ENCODE measurements at regions not wholly inside any gene's neighbourhood (a gene's known extent, or its start where the extent isn't known, plus 50 kb on each side); places are given as distances from the start of the nearest gene placed in this dataset.

DNA sequence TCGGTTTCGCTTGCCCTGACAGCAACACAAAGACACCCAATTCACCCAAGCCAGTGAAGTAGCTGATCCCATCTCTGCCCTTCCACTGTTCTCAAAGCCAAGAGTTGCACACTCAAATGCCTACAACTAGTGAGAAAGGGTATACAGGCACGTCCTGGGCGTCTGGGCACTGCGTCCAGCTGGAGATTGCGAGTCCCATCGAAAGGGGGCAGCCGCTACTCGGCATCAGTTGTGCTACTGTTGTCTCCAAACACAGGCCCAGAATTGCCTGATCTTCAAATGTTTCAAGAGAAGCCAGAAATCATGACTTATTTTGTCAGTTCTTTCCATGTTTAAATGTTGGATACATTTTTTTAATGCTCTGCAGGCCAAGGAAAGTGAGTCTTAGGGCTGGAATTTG lies 487.8 kb downstream of the BCOR start:
- no peak for DNase-seq (ENCODE audit: extremely low read depth in 1 of 2, low read depth in 1 of 2)

DNA sequence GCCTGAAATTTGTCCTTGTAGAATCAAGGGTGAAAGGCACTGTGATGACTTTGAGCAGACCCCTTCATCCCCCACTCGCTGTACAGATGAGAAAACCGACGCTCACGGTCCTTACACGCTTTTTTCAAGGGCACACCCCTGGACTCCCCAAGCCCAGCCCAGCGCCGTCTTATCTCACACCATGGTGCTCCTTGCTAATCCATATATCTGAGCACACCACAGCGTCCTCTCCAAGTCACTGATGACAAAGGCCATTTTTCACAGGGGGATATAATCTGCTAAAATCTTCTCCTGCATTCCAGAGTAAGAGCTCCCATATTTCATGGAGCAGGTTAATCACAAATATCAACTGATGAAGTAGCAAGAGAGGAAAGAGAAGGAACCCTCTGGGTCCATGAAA lies 486.3 kb downstream of the BCOR start:
- DNase-seq (ENCODE audit: extremely low read depth in 1 of 2, low read depth in 1 of 2): no peak

- DNase-seq (ENCODE audit: extremely low read depth in 1 of 2, low read depth in 1 of 2): no peak
Measured at GRCh38 chrX:39613482-39613995, 484.2 kb downstream of the BCOR start.

GRCh38 chrX:39613997-39614679 lies 483.6 kb downstream of the BCOR start:
- DNase-seq (ENCODE audit: extremely low read depth in 1 of 2, low read depth in 1 of 2): peak; percentile 44 to 67

DNA sequence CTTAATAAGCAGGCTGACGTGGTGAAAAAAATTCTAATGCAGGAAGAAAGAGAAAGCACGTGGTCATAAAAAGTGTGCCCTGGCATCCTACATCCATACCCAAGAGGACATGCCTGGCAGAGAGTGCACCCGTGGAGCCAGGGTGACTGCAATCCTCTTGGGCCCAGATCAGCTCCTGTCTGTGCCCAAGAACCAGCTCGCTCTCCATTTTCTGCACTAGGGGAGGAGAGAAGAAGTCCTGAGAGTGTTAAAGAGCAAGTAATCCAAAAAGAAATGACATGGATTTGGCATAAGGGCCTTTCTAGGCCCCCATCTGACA lies 483.1 kb downstream of the BCOR start:
- no peak for DNase-seq (ENCODE audit: extremely low read depth in 1 of 2, low read depth in 1 of 2)

DNA sequence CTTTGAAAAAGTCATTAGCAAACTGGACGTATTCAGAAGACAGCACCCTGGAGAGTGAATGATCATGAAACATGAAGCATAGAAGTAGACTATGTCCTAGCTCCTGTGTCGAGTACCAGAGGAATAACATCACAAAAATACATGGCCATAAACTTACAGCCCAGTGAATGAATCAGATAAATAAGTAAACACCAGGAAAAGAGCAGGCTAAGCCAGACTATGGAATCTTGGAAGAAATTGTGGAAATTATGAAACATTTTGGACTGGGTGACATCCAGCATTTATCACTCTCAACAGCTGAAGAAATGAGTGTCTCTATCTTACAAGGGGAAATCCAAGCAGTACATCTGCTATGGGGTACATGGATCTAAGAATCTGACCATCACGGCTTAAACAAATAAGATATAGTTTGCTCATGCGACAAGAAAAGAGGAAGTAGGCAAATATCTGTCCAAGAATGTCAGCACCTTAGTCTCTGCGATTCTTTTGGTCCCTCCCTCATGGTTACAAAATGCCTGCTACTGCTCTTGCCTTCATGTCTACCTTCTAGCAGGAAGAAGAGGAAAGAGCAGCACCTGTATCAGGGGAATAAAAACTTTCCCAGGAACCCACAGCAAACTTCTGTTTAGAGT lies 481.5 kb downstream of the BCOR start:
- DNase-seq (ENCODE audit: extremely low read depth in 1 of 2, low read depth in 1 of 2): no peak

GRCh38 chrX:39616731-39617130 lies 481.0 kb downstream of the BCOR start:
- no peak for DNase-seq (ENCODE audit: extremely low read depth in 1 of 2, low read depth in 1 of 2)

DNA sequence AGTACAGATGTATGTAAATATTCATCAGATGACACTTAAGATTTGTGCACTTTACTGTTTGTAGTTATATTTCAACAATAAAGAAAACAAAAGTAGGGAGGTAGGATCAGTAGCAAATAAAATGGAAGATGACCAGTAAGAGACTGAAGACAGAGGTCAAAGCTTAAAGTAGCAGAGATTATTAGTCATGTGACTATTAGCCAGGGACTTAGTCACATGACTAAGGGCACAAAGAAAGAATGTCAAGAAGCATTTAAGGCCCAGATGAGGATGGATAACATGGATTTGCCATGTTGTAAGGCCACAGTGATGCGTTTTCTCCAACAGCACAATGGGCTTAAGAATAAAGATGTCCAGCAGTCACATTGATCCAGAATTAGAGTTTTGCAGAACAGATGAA lies 479.6 kb downstream of the BCOR start:
- no peak for DNase-seq (ENCODE audit: extremely low read depth in 1 of 2, low read depth in 1 of 2)

DNA sequence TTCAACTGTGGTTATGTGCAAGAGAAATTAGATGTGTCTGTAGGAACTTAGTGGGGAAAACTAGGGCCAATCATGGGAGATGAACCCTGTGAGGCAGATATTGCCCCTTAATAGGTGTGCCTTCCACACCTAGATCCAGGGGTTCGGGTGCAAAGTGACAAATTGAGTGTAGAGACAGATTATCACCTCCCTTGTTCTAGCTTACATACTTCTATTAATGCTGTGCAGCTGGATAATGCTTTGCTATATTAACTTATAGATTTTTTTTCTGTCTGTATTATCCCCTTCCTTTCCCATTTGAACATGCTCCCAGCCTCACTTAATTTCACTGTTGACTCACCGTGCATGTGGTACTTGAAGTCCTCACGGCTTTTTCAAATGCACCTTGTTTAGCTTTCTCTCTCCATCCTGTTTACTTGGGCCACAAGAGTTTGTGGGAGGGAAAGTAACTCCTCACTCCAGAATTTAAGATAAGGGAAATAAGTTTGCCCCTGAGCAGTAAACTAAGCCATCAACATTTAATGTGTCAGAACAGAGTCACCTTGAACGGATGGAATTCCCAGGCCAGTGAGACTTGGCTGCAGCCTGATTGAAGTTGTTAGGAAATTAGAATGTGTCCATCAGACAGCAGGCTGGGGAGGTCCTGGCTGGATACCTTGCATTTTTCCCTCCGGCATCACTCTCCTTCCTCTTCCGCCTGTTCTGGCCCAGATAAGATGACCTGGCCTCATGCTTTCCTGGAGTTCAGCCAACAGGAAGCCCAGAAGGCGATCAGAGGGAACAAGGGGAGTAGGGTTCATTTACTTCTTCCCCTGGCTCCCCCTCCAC lies 478.4 kb downstream of the BCOR start:
- no peak for DNase-seq (ENCODE audit: extremely low read depth in 1 of 2, low read depth in 1 of 2)

DNA sequence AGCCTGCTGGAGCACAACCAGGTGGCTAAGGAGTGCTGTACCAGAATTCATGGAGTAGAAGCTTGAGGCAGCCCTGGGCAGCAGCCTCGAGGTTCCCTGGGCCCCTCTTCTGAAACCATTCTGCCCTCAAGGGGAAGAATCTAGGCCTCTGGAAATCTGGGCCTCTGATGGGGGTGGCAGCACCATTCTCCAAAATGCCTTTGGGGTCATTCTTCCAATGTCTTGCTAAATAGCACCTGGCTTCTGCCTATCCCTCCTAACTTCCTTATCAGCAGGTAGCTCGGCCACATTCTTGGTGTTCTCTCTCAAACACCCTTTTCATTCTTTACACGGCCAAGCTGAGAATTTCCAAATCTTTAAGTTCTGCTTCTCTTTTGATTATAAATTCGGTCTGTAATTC lies 473.6 kb downstream of the BCOR start:
- no peak for DNase-seq (ENCODE audit: extremely low read depth in 1 of 2, low read depth in 1 of 2)

DNA sequence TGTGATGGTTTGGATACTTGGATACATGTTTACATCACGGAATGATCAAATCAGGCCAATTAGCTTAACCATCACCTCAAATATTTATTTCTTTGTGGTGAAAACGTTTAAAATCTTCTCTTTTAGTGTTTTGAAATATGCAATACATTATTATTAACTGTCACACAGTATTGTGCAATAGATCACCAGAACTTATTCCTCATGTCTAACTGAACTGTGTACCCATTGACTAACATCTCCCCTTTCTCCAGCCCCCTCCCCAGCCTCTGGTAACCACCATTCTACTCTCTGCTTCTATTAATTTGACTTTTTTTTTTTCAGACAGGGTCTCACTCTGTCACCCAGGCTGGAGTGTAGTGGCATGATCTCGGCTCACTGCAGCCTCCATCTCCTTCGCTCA lies 471.9 kb downstream of the BCOR start:
- DNase-seq (ENCODE audit: extremely low read depth in 1 of 2, low read depth in 1 of 2): no peak

DNA sequence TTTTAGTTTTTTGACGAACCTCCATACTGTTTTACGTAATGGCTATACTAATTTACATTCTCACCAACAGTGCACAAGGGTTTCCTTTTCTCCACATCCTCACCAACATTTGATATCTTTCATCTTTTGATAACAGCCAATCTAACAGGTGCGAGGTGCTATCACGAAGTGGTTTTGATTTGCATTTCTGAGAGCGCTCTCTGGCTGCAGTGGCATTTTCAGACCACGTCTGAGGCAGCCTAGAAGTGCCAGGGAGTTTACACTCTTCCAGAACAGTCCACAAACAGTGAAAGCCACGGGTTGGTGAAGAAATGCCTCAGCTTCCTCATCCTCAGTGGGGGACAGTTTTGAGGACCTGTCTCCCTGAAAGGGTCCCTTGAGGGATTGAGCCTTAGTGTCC lies 471.0 kb downstream of the BCOR start:
- DNase-seq (ENCODE audit: extremely low read depth in 1 of 2, low read depth in 1 of 2): no peak

GRCh38 chrX:39627257-39627656 lies 470.5 kb downstream of the BCOR start:
- no peak for DNase-seq (ENCODE audit: extremely low read depth in 1 of 2, low read depth in 1 of 2)

DNA sequence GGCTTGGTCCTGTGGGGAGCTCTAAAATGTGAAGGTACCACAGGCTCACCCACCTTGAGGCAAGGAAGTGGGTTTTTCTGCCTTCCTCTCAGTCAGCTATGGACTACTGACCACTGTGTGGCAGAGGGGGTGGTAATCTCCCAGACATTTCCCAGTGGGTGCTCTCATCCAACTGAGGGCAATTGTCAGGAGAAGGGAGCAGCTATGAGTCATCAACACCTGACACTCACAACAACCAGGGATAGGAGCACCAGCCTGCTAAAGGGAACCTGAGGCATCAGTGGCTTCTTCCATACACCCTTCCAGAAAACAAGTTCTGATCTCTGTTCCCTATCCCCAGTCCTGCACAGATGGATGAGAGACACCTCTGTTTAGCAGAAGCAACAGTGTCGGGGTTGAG lies 468.8 kb downstream of the BCOR start:
- no peak for DNase-seq (ENCODE audit: extremely low read depth in 1 of 2, low read depth in 1 of 2)

DNA sequence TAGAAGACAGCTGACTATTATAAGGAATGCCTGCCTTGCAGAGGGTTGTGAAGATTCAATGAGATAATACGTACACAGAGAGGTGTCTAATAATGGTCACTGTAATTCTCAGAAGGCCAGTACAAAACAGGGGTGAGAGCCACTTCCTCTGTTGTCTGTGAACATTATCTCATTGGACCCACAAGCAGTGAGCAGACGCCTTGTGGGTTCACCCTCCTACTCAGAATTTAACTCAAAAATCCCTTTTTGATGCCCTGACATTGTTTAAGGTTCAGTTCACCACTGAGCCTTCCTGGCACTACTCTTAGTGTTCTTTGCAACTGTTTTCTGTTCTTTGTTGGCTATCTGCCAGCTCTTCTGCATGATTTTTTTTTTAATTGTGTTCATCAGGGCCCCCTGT lies 467.4 kb downstream of the BCOR start:
- no peak for DNase-seq (ENCODE audit: extremely low read depth in 1 of 2, low read depth in 1 of 2)

- no peak for DNase-seq (ENCODE audit: extremely low read depth in 1 of 2, low read depth in 1 of 2)
Measured at GRCh38 chrX:39631276-39632229, 466.2 kb downstream of the BCOR start.

DNA sequence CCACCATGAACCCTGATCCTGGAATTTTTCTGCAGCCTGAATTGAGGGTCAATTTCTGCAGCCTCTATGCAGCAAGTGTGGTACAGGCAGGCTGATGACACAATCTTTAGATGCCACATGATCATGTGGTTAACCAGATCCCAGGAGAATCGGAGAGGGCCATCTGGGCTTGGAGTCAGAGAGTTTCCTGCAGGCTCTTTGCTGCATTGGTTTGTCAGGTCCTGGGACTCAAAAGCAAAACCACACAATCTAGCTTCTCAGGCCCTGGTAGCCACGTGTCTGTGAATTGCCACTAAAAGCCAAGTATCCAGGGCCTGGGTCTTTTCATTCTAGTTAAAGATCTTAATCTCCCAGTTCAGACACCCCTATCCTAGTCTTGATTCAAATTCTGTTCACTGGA lies 464.5 kb downstream of the BCOR start:
- no peak for DNase-seq (ENCODE audit: extremely low read depth in 1 of 2, low read depth in 1 of 2)

- no peak for DNase-seq (ENCODE audit: extremely low read depth in 1 of 2, low read depth in 1 of 2)
Measured at GRCh38 chrX:39636481-39636880, 461.3 kb downstream of the BCOR start.

- DNase-seq (ENCODE audit: extremely low read depth in 1 of 2, low read depth in 1 of 2): no peak
Measured at GRCh38 chrX:39638526-39638925, 459.2 kb downstream of the BCOR start.

GRCh38 chrX:39639871-39640270 lies 457.9 kb downstream of the BCOR start:
- no peak for DNase-seq (ENCODE audit: extremely low read depth in 1 of 2, low read depth in 1 of 2)

DNA sequence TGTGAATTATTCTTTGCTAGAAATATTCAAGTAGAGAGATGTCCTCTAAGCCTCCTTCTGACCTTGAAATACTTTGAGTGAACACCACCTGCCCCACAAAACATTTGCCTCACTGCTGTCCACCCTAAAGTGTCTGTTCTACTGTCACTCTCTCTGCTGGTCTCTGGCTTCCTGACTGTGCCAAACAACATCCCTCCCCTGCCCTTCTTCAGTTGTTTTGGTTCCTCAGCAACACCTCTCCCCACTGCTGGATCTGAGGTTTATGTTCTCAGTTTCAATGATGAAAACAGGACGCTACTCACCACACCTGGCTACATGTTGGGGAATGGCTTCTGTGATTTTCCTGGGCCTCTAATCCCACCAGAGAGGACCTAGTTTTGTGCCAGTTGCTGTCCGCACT lies 456.9 kb downstream of the BCOR start:
- no peak for DNase-seq (ENCODE audit: extremely low read depth in 1 of 2, low read depth in 1 of 2)

All from stimulated activated CD8-positive, alpha-beta memory T cell treated with anti-CD3 and anti-CD28 coated beads, Interleukin-7, amount 100 ng/mL, for 48 hours (primary cell).